HCEC 1CT (cell line): ENCODE measurements at regions not wholly inside any gene's neighbourhood (a gene's known extent, or its start where the extent isn't known, plus 50 kb on each side); places are given as distances from the start of the nearest gene placed in this dataset.
A peak's percentile ranks its signal among the peaks of the same experiment; 100 is the strongest.

ENCODE experiments used
- DNase-seq: peaks from one replicate; pipeline ENCODE4 v3.0.0-alpha.2; 2017

GRCh38 chr10:44689368-44689767 lies 221.8 kb upstream of the TMEM72 start:
- DNase-seq: no peak

- no peak for DNase-seq
Observed at GRCh38 chr10:44696496-44696895, 214.6 kb upstream of the TMEM72 start.

- no peak for DNase-seq
Observed at GRCh38 chr10:44697116-44697515, 214.0 kb upstream of the TMEM72 start.

- no peak for DNase-seq
Observed at GRCh38 chr10:44702531-44702930, 208.6 kb upstream of the TMEM72 start.

GRCh38 chr10:44703241-44704155 lies 207.6 kb upstream of the TMEM72 start:
- DNase-seq: peak; percentile 69

GRCh38 chr10:44704616-44705015 lies 206.5 kb upstream of the TMEM72 start:
- no peak for DNase-seq

GRCh38 chr10:44706745-44707144 lies 204.4 kb upstream of the TMEM72 start:
- peak; percentile 93 for DNase-seq

GRCh38 chr10:44713307-44713706 lies 197.8 kb upstream of the TMEM72 start:
- DNase-seq: no peak

GRCh38 chr10:44714451-44714850 lies 196.7 kb upstream of the TMEM72 start:
- no peak for DNase-seq

GRCh38 chr10:44715136-44715535 lies 196.0 kb upstream of the TMEM72 start:
- DNase-seq: no peak

GRCh38 chr10:44716470-44717015 lies 194.6 kb upstream of the TMEM72 start:
- DNase-seq: no peak

- no peak for DNase-seq
Observed at GRCh38 chr10:44723082-44723481, 188.1 kb upstream of the TMEM72 start.

GRCh38 chr10:44723619-44724325 lies 187.4 kb upstream of the TMEM72 start:
- peak; percentile 5 for DNase-seq

- peak; percentile 73 for DNase-seq
Observed at GRCh38 chr10:44724415-44725174, 186.5 kb upstream of the TMEM72 start.

- peak; percentile 48 for DNase-seq
Observed at GRCh38 chr10:44725404-44725803, 185.7 kb upstream of the TMEM72 start.

GRCh38 chr10:44731283-44731682 lies 179.9 kb upstream of the TMEM72 start:
- no peak for DNase-seq

GRCh38 chr10:44733501-44734488 lies 177.3 kb upstream of the TMEM72 start:
- no peak for DNase-seq

- DNase-seq: no peak
Observed at GRCh38 chr10:44742248-44742647, 168.9 kb upstream of the TMEM72 start.

GRCh38 chr10:44743535-44743934 lies 167.6 kb upstream of the TMEM72 start:
- no peak for DNase-seq

GRCh38 chr10:44745920-44746319 lies 165.2 kb upstream of the TMEM72 start:
- DNase-seq: no peak

- no peak for DNase-seq
Observed at GRCh38 chr10:44747593-44748172, 163.5 kb upstream of the TMEM72 start.
